Fibroblast of the aortic adventitia (primary cell): ENCODE measurements at regions not wholly inside any gene's neighbourhood (a gene's known extent, or its start where the extent isn't known, plus 50 kb on each side); places are given as distances from the start of the nearest gene placed in this dataset.
A peak's percentile ranks its signal among the peaks of the same experiment; 100 is the strongest.

ENCODE experiments used
- DNase-seq: peaks from one replicate; pipeline ENCODE4 v3.0.0-alpha.2; 2010; ENCODE audit warnings: low read depth
- H3K4me3 ChIP-seq: 2 replicates; pipeline ENCODE4 v1.5.1; 2011; ENCODE audit warnings: low read depth, mild to moderate bottlenecking, control low read depth, low read length, moderate library complexity
- TF ChIP-seq, protein P1 (sequence below): IDR thresholded peaks from 2 replicates; pipeline ENCODE4 v1.5.1; 2011; ENCODE audit warnings: mild to moderate bottlenecking, low read length, control low read depth, inconsistent platforms; ENCODE audit not compliant: insufficient read depth

DNA sequence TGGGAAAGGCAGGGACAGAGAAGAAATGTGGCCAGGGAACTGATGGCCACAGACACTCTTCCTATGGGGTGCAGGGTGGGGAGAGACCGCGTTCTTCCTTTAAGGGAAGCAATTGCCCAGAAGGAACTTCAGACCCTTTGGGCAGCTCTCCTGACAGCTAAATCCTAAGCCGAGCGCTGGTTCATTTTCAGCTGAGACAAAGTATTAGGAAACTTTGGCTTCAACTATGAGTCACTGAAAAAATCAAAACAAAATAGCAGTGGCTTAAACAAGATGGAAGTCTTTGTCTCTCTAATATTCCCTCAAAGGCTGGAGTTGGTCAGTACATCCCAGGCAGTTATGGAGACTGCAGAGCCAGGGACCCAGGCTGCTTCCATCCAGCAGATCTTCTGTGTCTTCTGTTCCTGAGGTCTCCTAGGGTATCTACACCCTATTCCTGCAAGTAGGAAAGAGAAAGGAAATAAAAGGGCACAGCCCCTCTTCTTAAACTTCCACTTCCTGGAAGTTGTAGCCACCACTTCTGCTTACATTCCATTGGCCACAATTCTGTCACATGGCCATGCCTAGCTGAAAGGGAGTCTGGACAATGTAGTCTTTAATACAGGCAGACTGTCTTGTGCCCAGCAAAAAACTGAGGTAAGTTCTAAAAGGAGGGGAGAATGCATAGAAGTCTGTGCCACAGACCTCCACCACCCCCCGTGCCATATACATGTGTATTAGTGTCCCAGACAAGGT lies 163.5 kb downstream of the KATNAL1 start:
- H3K4me3 ChIP-seq = no peak overlapping the region
- TF ChIP-seq, protein P1, sequence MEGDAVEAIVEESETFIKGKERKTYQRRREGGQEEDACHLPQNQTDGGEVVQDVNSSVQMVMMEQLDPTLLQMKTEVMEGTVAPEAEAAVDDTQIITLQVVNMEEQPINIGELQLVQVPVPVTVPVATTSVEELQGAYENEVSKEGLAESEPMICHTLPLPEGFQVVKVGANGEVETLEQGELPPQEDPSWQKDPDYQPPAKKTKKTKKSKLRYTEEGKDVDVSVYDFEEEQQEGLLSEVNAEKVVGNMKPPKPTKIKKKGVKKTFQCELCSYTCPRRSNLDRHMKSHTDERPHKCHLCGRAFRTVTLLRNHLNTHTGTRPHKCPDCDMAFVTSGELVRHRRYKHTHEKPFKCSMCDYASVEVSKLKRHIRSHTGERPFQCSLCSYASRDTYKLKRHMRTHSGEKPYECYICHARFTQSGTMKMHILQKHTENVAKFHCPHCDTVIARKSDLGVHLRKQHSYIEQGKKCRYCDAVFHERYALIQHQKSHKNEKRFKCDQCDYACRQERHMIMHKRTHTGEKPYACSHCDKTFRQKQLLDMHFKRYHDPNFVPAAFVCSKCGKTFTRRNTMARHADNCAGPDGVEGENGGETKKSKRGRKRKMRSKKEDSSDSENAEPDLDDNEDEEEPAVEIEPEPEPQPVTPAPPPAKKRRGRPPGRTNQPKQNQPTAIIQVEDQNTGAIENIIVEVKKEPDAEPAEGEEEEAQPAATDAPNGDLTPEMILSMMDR = no peak
- peak; percentile 74 for DNase-seq

DNA sequence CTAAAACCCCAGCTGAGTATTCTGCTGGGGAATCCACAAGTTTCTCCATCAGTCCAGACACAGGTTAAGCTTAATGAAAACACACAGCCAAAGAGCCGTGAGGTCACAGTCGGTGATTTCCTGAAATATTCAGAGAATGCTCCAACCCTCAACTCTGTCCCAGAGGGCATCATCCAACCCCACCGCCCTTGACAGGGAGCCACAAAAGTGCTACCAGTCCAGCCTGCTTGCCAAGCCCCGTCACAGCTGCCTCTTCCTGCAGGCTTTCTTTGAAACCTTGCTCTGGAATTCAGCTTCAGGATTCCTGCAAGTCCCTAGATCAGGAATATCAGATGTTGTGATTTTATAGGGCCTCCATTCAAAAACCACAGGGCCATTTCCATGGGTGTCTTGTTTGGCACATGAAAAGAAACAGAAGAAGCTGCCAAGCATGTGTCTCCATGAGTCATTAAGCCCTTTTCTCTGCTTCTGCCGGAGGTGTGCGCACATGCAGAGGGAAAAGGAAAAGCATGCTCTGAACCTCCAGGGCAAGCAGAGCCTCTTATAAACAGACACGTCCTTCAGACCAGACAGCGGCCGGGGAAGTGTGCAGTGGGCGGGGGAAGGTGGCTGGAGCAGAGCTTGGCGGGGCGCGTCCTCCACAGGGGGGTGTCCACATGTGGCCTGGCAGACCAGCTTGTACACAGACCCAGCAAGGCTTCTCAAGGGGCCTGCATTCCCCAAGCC lies 164.7 kb downstream of the KATNAL1 start:
- DNase-seq = peak; percentile 99
- TF ChIP-seq, protein P1 = no peak
- H3K4me3 ChIP-seq = no peak overlapping the region

DNA sequence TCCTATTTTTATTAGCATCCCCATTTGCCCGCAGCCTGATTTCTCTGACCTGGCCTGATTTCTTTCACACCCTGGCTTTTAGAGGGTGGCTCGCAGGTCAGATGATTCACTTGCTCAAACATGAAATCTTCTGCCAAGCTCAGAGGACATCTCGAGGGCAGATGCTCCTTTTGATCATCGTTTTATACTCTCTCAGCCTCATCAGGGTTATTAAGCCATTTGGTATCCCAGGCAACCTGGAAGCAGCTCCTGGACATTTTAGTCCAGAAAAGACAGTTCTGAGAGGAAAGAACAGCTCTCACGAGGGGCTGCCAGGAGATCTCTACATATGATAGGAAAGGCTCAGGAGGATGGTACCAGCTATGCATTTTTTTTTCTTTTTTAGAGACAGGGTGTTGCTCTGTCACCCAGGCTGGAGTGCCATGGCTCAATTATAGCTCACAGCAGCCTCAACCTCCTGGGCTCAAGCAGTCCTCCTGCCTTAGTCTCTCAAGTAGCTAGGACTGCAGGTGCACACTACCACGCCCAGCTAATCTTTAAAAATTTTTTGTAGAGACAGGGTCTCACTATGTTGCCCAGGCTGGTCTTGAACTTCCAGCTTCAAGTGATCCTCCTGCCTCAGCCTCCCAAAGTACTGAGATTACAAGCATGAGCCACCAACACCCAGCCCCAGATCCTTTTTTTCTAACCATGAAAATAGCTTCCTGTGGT lies 165.4 kb downstream of the KATNAL1 start:
- H3K4me3 ChIP-seq = no peak overlapping the region
- TF ChIP-seq, protein P1 = no peak
- DNase-seq = no peak

DNA sequence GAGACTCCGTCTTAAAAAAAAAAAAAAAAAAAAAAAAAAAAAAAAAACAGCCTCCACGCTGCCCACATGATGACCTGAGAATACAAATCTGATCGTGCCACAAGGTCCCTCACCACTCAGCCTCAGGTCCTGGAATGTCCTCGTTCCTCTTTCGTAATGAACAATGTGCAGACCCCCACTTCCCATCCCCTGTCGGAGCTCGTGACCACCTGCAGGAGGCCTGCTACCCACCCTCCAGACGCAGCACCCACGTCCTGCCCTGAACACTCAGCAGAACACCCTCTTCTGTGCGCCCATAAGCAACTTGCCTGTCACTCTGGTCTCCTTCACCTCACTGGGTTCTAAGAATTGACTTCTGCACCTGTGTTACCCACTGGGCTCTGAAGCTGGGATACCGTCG lies 166.4 kb downstream of the KATNAL1 start:
- H3K4me3 ChIP-seq = no peak overlapping the region
- TF ChIP-seq, protein P1 = no peak
- DNase-seq = no peak

DNA sequence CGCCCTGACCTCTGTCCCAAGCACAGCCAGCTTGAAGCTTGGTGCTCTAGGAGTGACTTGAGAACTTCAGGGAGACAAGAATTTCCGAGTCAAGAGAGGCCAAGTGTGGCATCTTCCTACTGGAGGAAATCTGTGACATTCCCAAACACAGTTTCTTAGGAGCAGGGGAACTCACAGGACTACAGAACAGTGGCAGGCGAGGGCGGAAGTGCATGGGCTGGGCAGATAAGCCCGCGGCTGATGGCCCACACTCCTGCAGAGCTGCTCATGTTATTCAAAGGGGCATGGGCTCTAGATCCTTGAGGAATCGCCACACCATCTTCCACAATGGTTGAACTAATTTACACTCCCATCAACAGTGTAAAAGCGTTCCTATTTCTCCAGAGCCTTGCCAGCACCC lies 168.8 kb downstream of the KATNAL1 start:
- TF ChIP-seq, protein P1 = no peak
- no peak for DNase-seq
- H3K4me3 ChIP-seq = no peak overlapping the region

DNA sequence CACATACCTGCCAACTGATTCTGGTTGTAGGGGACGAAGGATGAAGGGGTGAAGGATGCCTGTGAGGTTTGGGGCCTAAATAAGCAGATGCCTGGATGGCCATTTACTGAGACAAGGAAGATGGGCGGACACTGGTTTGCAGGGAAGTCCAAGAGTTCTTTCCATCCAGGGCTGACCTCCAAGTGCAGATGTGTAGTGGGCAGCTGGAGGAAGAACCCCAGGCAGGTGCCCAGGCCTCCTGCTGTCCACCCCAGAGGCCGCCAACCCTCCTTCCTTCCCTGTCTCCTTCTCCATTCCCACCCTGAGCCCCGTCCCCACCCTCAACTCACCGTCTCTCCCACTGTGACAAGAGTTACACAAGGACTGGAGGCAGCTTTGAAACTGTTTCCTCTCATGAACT lies 171.5 kb downstream of the KATNAL1 start:
- TF ChIP-seq, protein P1 = no peak
- no peak for DNase-seq
- H3K4me3 ChIP-seq = no peak overlapping the region
